Endothelial cell of umbilical vein (primary cell): ENCODE measurements at regions not wholly inside any gene's neighbourhood (a gene's known extent, or its start where the extent isn't known, plus 50 kb on each side); places are given as distances from the start of the nearest gene placed in this dataset.

Source experiments
- BruUV-seq: library from RNA; stranded (reverse); fragments of 400-500 nt; replicated peaks from 2 replicates; lab custom pipeline; 2021; lab: Mats Ljungman, UMichigan
- CTCF ChIA-PET: fragments of 300-600, 350-600 bp; sonication (Branson Sonifier 250); formaldehyde crosslinking; loops from one replicate; lab custom pipeline; 2021; ENCODE audit warnings: antibody characterized with exemption, inconsistent platforms; lab: Charles Lee
- POLR2A ChIA-PET: fragments of 300-600, 350-600 bp; sonication (Branson Sonifier 250); formaldehyde crosslinking; loops from one replicate; lab custom pipeline; 2021; ENCODE audit warnings: antibody characterized with exemption, inconsistent platforms; lab: Charles Lee
- DNase-seq: peaks from one replicate; pipeline ENCODE4 v3.0.0-alpha.2; 2011; ENCODE audit warnings: low read depth, low spot score
- FAIRE-seq: peaks from 2 replicates; lab custom pipeline; 2011; peaks lifted over from hg19 to GRCh38; lab: Jason Lieb, UNC
- H2AFZ ChIP-seq: 2 replicates; pipeline ENCODE4 v1.6.0; 2012; ENCODE audit warnings: low read depth, low read length, control low read depth, inconsistent platforms
- H3K27ac ChIP-seq: 2 replicates; pipeline ENCODE4 v1.5.1; 2011; ENCODE audit warnings: low read depth, mild to moderate bottlenecking, control low read depth, low read length, moderate library complexity; ENCODE audit not compliant: insufficient read depth
- H3K27me3 ChIP-seq, 2 experiments: 2 replicates each; pipeline versions ENCODE4 v1.6.0 to v1.6.1; 2011; ENCODE audit warnings: low read length in 2 of 2, mixed read lengths in 1 of 2; ENCODE audit not compliant: control insufficient read depth in 2 of 2, insufficient read depth in 2 of 2
- H3K36me3 ChIP-seq, 2 experiments: 2 replicates in 1 of 2; 3 replicates in 1 of 2; pipeline ENCODE4 v1.5.1; 2011; ENCODE audit warnings: low read length in 2 of 2, mild to moderate bottlenecking in 1 of 2, moderate library complexity in 1 of 2; ENCODE audit not compliant: control insufficient read depth in 2 of 2, insufficient read depth in 2 of 2; ENCODE audit errors: extremely low read depth in 1 of 2
- H3K4me1 ChIP-seq: 3 replicates; pipeline ENCODE4 v1.5.1; 2011; ENCODE audit warnings: mild to moderate bottlenecking, low read length; ENCODE audit not compliant: control insufficient read depth, insufficient read depth; ENCODE audit errors: extremely low read depth
- H3K4me2 ChIP-seq: 2 replicates; pipeline ENCODE4 v1.6.1; 2011; ENCODE audit warnings: low read length, control low read depth, mixed read lengths; ENCODE audit not compliant: insufficient read depth
- H3K4me3 ChIP-seq, 3 experiments: fragments of 200-600 bp in 1 of 3; sonication (generic), shearing (Covaris generic) in 1 of 3; replicated peaks in 1 of 3; 2 replicates each; pipeline ENCODE4 v1.5.1; 2011 to 2016; ENCODE audit warnings: control low read depth in 3 of 3, low read length in 3 of 3, mild to moderate bottlenecking in 2 of 3, inconsistent platforms in 1 of 3, low read depth in 1 of 3, moderate library complexity in 1 of 3; ENCODE audit not compliant: insufficient read depth in 1 of 3
- H3K79me2 ChIP-seq: 2 replicates; pipeline ENCODE4 v1.6.0; 2012; ENCODE audit warnings: low read length, inconsistent platforms; ENCODE audit not compliant: control insufficient read depth, insufficient read depth
- H3K9ac ChIP-seq: replicated peaks from 2 replicates; pipeline ENCODE3; 2011; ENCODE audit warnings: low read length, control low read depth; ENCODE audit not compliant: insufficient read depth; ENCODE audit errors: extremely low read depth
- H3K9me1 ChIP-seq: replicated peaks from 3 replicates; pipeline ENCODE4 v1.6.0; 2011; ENCODE audit warnings: mild to moderate bottlenecking, low read length; ENCODE audit not compliant: control insufficient read depth, insufficient read depth; ENCODE audit errors: extremely low read depth
- H3K9me3 ChIP-seq: replicated peaks from 2 replicates; pipeline ENCODE4 v1.5.1; 2012; ENCODE audit warnings: low read length, inconsistent platforms; ENCODE audit not compliant: control insufficient read depth, insufficient read depth
- H4K20me1 ChIP-seq: replicated peaks from 2 replicates; pipeline ENCODE3; 2011; ENCODE audit warnings: mild to moderate bottlenecking, low read length; ENCODE audit not compliant: control insufficient read depth, insufficient read depth; ENCODE audit errors: extremely low read depth
- CTCF ChIP-seq, 2 donors: IDR thresholded peaks; 1 replicate in 1 of 2; 2 replicates in 1 of 2; pipeline ENCODE4 v1.5.1; 2011; ENCODE audit warnings: low read length in 2 of 2, mild to moderate bottlenecking in 2 of 2, moderate library complexity in 2 of 2, control low read depth in 1 of 2, inconsistent platforms in 1 of 2, low read depth in 1 of 2; ENCODE audit not compliant: insufficient read depth in 1 of 2; ENCODE audit errors: extremely low read depth in 1 of 2
- EZH2 ChIP-seq: IDR thresholded peaks from 2 replicates; pipeline ENCODE4 v1.6.1; 2012; ENCODE audit warnings: borderline replicate concordance, low read depth, mild to moderate bottlenecking, moderate library complexity, low read length, inconsistent platforms; ENCODE audit not compliant: severe bottlenecking
- FOS ChIP-seq: IDR thresholded peaks from 2 replicates; pipeline ENCODE4 v1.6.1; 2011; ENCODE audit warnings: mild to moderate bottlenecking, low read length, moderate library complexity, borderline replicate concordance; ENCODE audit not compliant: insufficient read depth
- GATA2 ChIP-seq: IDR thresholded peaks from 2 replicates; pipeline ENCODE4 v1.7.0; 2011; ENCODE audit warnings: low read depth, mild to moderate bottlenecking, moderate library complexity, mixed read lengths, low read length; ENCODE audit not compliant: insufficient read length, insufficient read depth
- JUN ChIP-seq: IDR thresholded peaks from 2 replicates; pipeline ENCODE4 v1.6.1; 2011; ENCODE audit warnings: borderline replicate concordance, low read depth; ENCODE audit not compliant: insufficient read length, insufficient read depth
- MAX ChIP-seq: IDR thresholded peaks from 2 replicates; pipeline ENCODE4 v1.6.1; 2011; ENCODE audit not compliant: insufficient read depth, insufficient read length
- MYC ChIP-seq: IDR thresholded peaks from one replicate; pipeline ENCODE4 v1.6.1; 2011; ENCODE audit warnings: mild to moderate bottlenecking, low read depth, low read length
- POLR2A ChIP-seq: IDR thresholded peaks from 2 replicates; pipeline ENCODE4 v1.6.1; 2012; ENCODE audit warnings: low read depth, mild to moderate bottlenecking, control low read depth, low read length
- POLR2AphosphoS5 ChIP-seq: IDR thresholded peaks from 2 replicates; pipeline ENCODE4 v1.6.1; 2012; ENCODE audit warnings: low read depth, mild to moderate bottlenecking, control low read depth, low read length, moderate library complexity; ENCODE audit not compliant: insufficient read depth
- dilution Hi-C: fragments of 300-500 bp; cut with MboI; formaldehyde crosslinking; loops from one replicate; pipeline ENCODE4 v1.15.0; 2019; ENCODE audit warnings: low sequenced_read_pairs; ENCODE audit not compliant: extremely low pct_ligation_motif_present
- intact Hi-C: fragments of 100-400 bp; cut with micrococcal nuclease; formaldehyde crosslinking; loops from one replicate; pipeline ENCODE4 v1.10.0; 2022

- Histone ChIP-seq H3K9me3 (peaks cover 10% of the 10 kb centered on the region), H3K9me1 (no peaks in the 10 kb centered on the region), H3K27ac (no peak overlapping the region), H3K79me2 (no peaks in the 10 kb centered on the region), H4K20me1 (no peaks in the 10 kb centered on the region), H3K4me2 (no peak overlapping the region), H3K4me1 (no peaks in the 10 kb centered on the region), H3K36me3 (no peaks in the 10 kb centered on the region), H3K4me3 (no peak overlapping the region), H3K9ac (no peak overlapping the region), H3K27me3 (no peaks in the 10 kb centered on the region), H2AFZ (no peak overlapping the region)
- intact Hi-C loops (no loop called here), dilution Hi-C loops (no loop called here)
- DNase-seq (no peak), FAIRE-seq (no peak)
- ChIA-PET CTCF (no interaction called here), POLR2A (no interaction called here)
- no peak for TF ChIP-seq EZH2
- no peak for TF ChIP-seq JUN
- no peak for TF ChIP-seq MAX
- no TSS peak for BruUV-seq
These were observed 256.4 kb upstream of the IRX1 start for GRCh38 chr5:3339092-3339797.

DNA sequence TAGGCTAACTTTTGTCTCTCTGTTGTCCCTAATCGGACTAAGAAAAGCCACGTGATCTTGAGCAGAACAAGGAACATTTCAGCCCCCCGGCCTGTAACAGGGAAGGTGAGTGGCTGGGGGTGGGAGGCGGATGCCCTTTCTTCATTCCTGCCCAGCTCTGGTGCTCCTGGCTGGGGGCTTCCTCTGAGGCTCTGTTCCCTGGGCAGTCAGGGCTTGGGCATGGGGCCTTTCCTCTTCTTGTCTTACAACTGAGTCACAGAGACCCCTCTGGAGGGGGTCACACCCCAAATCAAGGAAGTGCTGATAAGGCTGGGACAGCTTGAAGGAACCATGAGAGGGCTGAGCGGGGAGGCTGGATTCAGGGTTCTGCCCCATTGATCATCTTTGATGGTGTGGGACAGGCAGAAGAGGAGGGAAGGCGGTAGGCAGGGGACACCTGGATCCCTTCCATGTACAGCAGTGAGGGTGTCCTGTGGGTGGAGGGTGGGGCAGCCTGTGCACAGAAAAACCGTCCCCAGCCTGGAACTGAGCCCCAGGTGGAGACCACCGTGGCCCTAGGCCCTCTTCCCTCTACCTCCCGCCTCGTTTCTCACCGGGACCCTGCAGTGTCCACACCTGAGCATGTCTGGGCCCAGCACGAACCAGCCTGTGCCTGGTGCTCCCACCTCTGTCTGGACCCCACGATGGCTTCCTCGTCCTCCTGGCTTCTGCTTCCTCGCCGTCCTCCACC, 257.7 kb upstream of the IRX1 start:
- BruUV-seq, result no TSS peak
- no peaks in the 10 kb centered on the region for H4K20me1 ChIP-seq
- H3K4me3 ChIP-seq, result no peak overlapping the region
- H3K9me3 ChIP-seq, result peaks cover 12% of the 10 kb centered on the region
- FAIRE-seq, result no peak
- H3K9ac ChIP-seq, result no peak overlapping the region
- ChIA-PET CTCF (no interaction called here), POLR2A (no interaction called here)
- TF ChIP-seq EZH2, result no peak
- TF ChIP-seq MYC, result no peak
- TF ChIP-seq JUN, result no peak
- TF ChIP-seq POLR2AphosphoS5, result no peak
- no peak for TF ChIP-seq FOS
- no peak for TF ChIP-seq GATA2
- TF ChIP-seq CTCF (IDR thresholded peaks at IDR 0.05; ENCODE audit: extremely low read depth in 1 of 2, insufficient read depth in 1 of 2, low read depth in 1 of 2, low read length in 2 of 2), result no peak
- TF ChIP-seq MAX, result no peak
- TF ChIP-seq POLR2A, result no peak
- H2AFZ ChIP-seq, result no peak overlapping the region
- H3K27me3 ChIP-seq, result no peaks in the 10 kb centered on the region
- no peaks in the 10 kb centered on the region for H3K36me3 ChIP-seq
- no peak overlapping the region for H3K27ac ChIP-seq
- no peaks in the 10 kb centered on the region for H3K79me2 ChIP-seq
- H3K4me1 ChIP-seq, result no peaks in the 10 kb centered on the region
- DNase-seq, result no peak
- no peaks in the 10 kb centered on the region for H3K9me1 ChIP-seq
- H3K4me2 ChIP-seq, result no peak overlapping the region
- dilution Hi-C loops, result no loop called here
- intact Hi-C loops, result no loop called here
